HFF-Myc (cell line): ENCODE measurements at regions not wholly inside any gene's neighbourhood (a gene's known extent, or its start where the extent isn't known, plus 50 kb on each side); places are given as distances from the start of the nearest gene placed in this dataset.

Experiments used
- DNase-seq: peaks from one replicate; pipeline ENCODE4 v3.0.0-alpha.2; 2011; ENCODE audit warnings: low read depth; ENCODE audit errors: extremely low read depth
- H3K4me3 ChIP-seq: replicated peaks from 2 replicates; pipeline ENCODE4 v1.5.1; 2011; ENCODE audit warnings: low read depth, mild to moderate bottlenecking, control low read depth, low read length
- TF ChIP-seq, protein P1 (sequence below): IDR thresholded peaks from 2 replicates; pipeline ENCODE4 v1.5.1; 2012; ENCODE audit warnings: mild to moderate bottlenecking, low read depth, low read length, control low read depth; ENCODE audit errors: missing control alignments

DNA sequence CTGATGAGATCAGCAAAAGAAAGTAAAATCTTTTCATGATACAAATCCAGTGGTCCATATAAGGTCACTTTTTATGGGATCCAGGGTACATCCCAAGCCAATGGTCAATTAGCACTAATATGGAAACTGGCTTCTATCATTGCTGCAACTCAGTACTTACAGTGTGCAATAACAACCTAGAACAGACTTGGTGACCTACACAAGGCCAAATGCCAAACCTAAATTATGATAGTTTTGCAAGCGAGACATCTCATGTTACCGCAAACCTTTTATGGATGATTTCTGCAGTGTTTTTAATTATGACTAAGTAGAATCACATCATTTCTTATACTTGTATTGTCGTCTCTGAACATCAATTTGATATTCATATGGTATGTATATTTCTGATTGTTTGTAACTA lies 583.5 kb upstream of the SEMA3D start:
- no peak overlapping the region for H3K4me3 ChIP-seq
- TF ChIP-seq, protein P1, sequence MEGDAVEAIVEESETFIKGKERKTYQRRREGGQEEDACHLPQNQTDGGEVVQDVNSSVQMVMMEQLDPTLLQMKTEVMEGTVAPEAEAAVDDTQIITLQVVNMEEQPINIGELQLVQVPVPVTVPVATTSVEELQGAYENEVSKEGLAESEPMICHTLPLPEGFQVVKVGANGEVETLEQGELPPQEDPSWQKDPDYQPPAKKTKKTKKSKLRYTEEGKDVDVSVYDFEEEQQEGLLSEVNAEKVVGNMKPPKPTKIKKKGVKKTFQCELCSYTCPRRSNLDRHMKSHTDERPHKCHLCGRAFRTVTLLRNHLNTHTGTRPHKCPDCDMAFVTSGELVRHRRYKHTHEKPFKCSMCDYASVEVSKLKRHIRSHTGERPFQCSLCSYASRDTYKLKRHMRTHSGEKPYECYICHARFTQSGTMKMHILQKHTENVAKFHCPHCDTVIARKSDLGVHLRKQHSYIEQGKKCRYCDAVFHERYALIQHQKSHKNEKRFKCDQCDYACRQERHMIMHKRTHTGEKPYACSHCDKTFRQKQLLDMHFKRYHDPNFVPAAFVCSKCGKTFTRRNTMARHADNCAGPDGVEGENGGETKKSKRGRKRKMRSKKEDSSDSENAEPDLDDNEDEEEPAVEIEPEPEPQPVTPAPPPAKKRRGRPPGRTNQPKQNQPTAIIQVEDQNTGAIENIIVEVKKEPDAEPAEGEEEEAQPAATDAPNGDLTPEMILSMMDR = no peak
- DNase-seq = peak; percentile 5

DNA sequence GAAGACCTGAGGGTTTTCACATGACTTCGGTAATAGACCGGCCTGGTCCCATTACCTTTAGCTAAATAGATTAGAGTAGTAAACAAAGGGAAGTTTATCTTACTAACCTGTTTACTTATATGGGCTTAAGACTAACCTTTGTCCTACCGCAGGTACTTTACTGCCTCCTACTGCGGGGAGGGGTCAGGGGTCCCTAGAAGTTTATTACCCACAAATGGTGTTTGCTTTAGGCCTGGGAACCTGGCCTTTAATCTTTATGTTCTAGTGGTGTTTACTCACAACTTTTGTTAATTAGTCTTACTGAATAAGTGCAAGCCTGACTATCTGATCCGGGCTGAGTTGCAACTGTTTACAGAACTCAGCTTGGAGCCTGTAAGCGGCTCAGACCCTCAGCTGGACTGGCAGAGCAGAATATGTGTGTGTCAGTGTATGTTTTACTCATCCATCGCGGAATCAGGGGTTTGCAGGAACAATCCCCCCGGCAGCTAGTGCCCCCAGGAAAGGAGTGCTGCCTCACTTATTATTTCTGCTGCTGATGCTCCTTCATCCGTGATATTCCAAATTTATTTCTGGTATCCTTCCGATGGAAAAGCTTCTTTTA lies 578.9 kb upstream of the SEMA3D start:
- no peak overlapping the region for H3K4me3 ChIP-seq
- DNase-seq = no peak
- TF ChIP-seq, protein P1 = no peak

DNA sequence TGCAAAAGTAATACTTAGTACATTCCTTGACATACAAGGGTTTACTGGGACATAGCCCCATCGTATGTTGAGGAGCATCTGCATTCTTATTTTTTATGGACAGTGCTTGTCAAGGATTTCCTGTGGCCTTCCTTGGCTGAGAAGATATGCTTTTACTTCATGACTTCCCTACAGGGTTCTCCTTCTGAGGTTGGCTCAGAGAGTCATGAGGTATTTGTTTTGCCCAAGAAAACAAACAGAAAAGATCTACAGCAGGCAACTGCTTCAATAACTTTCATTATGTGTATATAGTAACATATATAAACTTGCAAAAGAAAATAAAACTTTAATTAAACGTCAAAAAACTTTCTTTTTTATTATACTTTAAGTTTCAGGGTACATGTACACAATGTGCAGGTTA lies 577.2 kb upstream of the SEMA3D start:
- TF ChIP-seq, protein P1 = no peak
- no peak overlapping the region for H3K4me3 ChIP-seq
- DNase-seq = no peak

DNA sequence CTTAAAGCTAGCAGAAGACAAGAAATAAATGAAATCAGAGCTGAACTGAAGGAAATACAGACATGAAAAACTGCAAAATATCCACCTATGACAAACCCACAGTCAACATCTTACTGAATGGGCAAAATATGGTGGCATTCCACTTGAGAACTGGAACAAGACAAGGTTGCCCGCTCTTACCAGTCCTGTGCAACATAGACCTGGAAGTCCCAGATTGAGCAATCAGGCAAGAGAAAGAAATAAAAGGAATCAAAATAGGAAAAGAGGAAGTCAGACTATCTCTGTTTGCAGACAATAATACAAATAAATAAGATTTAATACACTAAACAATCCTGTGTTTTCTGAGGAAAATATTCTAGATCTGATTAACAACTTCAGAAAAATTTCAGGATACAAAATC lies 570.5 kb upstream of the SEMA3D start:
- no peak for DNase-seq
- TF ChIP-seq, protein P1 = no peak
- no peak overlapping the region for H3K4me3 ChIP-seq

DNA sequence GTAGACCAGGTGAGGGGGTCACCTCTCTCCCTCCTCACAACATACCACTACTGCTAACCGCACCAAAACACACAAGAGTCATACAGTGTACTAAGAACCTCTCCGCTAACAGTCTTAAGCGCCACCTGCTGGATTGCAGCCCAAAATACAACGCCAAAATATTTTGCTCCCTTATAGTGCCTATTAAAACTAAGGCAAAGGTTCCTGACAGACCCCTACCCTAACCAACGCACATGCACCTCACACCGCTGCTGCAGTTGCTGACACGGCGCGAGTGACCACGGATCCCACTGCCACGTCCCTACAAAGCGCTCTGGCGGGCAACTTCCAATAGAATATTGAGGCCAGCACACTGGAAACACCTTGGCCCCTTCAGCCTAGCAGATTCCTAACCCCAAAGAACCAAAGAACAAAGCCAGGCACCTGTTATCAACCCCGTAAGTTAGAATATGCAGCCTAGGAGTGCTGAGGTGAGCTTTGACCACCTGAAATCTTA lies 563.6 kb upstream of the SEMA3D start:
- TF ChIP-seq, protein P1 = peak; percentile 77
- no peak overlapping the region for H3K4me3 ChIP-seq
- peak; percentile 39 for DNase-seq

DNA sequence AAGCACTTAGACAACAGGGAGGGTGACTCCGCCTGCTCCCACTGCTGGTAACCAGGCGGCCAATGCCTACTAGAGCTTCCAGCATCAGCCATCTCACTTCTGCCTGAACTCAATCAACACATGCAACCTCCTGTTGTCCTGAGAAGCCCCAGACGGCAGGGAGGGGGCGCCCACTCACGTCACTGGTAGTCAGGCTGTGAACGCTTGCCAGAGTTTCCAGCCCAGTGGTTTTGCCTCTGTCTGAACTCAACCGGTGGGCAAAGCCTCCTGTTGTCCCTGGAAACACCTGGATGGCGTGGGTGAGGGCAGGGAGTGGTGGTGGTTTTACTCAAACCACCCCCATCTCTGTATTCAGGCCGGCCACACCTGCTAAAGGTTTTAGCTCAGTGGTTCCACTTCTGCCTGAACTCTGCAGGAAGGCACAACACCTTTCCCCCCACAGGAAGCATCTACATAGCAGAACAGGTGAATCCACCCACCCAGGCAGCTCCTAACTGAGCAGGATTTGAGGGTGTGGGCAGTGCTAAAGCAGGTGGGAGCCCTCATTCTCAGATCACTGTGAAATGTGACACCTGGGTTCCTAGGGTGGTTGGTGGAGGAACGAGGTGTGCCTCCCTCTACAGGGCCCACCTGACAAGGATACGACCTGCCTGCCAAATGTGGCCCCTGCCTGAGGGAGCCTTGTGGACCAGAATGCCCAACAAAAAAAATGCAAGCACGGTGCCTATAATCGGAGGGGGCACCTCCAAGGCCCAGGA lies 563.0 kb upstream of the SEMA3D start:
- H3K4me3 ChIP-seq = no peak overlapping the region
- TF ChIP-seq, protein P1 = no peak
- DNase-seq = no peak
